WTC11 (cell line): ENCODE measurements at regions not wholly inside any gene's neighbourhood (a gene's known extent, or its start where the extent isn't known, plus 50 kb on each side); places are given as distances from the start of the nearest gene placed in this dataset.

ENCODE experiments used
- ATAC-seq: fragments of 200-7000 bp; cut with Tn5 transposase; 2 replicates; pipeline ENCODE4 v1.10.0; 2021; ENCODE audit warnings: mild to moderate bottlenecking, moderate library complexity
- CTCF ChIA-PET: fragments of 300-600 bp; sonication (Branson Sonifier 250); formaldehyde crosslinking; loops from one replicate; lab custom pipeline; 2021; ENCODE audit warnings: antibody characterized with exemption; lab: Charles Lee
- POLR2A ChIA-PET: fragments of 350-600 bp; sonication (Branson Sonifier 250); formaldehyde crosslinking; loops from one replicate; lab custom pipeline; 2021; ENCODE audit warnings: antibody characterized with exemption; lab: Charles Lee
- DNase-seq: peaks from one replicate; pipeline ENCODE4 v3.0.0; 2021; ENCODE audit warnings: low spot score
- H3K27ac Mint-ChIP-seq: 2 replicates; pipeline ENCODE4 v1.8.0; 2021; ENCODE audit warnings: mixed read lengths
- H3K27me3 Mint-ChIP-seq: 2 replicates; pipeline ENCODE4 v1.8.0; 2021; ENCODE audit warnings: low read depth, mild to moderate bottlenecking, moderate library complexity, mixed read lengths
- H3K36me3 Mint-ChIP-seq: 2 replicates; pipeline ENCODE4 v1.8.0; 2021; ENCODE audit warnings: mixed read lengths
- H3K4me1 Mint-ChIP-seq: 2 replicates; pipeline ENCODE4 v1.8.0; 2022; ENCODE audit warnings: mixed read lengths
- H3K4me3 Mint-ChIP-seq: 2 replicates; pipeline ENCODE4 v1.8.0; 2021; ENCODE audit warnings: mild to moderate bottlenecking, moderate library complexity, mixed read lengths
- H3K9me3 Mint-ChIP-seq: 2 replicates; pipeline ENCODE4 v1.8.0; 2021; ENCODE audit warnings: mixed read lengths
- AR ChIP-seq: fragments of 250-450 bp; sonication (Bioruptor Pico); IDR thresholded peaks from 2 replicates; pipeline ENCODE4 v1.9.0; 2021; ENCODE audit warnings: mild to moderate bottlenecking
- CREM ChIP-seq: sonication (generic); formaldehyde crosslinking; IDR thresholded peaks from 2 replicates; pipeline ENCODE4 v1.8.1; 2022; ENCODE audit warnings: mild to moderate bottlenecking, missing genetic modification reagents, moderate library complexity
- TF ChIP-seq, protein P1 (sequence below): sonication (generic); formaldehyde crosslinking; IDR thresholded peaks from 2 replicates; pipeline ENCODE4 v1.8.0; 2022; ENCODE audit warnings: mild to moderate bottlenecking, missing genetic modification reagents
- TF ChIP-seq, protein P2 (sequence below): sonication (generic); formaldehyde crosslinking; IDR thresholded peaks from 2 replicates; pipeline ENCODE4 v1.8.1; 2023; ENCODE audit warnings: mild to moderate bottlenecking, missing genetic modification reagents, moderate library complexity
- TF ChIP-seq, protein P3 (sequence below): fragments of 250-450 bp; sonication (Bioruptor Pico); IDR thresholded peaks from 2 replicates; pipeline ENCODE4 v1.9.0; 2021; ENCODE audit warnings: moderate library complexity, mild to moderate bottlenecking, inconsistent platforms, borderline replicate concordance

DNA sequence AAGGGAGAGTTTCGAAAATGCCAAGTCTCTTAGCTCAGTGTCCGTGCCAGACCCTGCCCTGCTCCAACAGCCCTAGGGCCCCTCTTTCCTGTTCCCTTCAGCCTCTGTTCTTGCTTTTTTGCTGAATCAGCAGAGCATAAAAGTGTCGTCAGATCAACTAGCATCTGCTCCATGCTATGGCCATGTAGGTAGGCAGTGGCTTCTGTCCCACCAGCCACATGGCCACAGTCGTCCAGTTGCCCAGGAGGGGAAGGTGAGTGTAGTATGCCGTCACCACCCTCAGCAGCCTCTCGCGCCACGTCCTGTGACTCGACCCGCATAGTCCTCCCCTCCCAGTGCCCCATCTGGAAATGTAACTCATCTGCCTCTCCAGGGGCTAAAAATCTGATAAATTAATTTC is 50.9 kb upstream of the ATP11A start (continued):
- TF ChIP-seq AR, result no peak
- TF ChIP-seq, all 79 proteins: peak for 0

DNA sequence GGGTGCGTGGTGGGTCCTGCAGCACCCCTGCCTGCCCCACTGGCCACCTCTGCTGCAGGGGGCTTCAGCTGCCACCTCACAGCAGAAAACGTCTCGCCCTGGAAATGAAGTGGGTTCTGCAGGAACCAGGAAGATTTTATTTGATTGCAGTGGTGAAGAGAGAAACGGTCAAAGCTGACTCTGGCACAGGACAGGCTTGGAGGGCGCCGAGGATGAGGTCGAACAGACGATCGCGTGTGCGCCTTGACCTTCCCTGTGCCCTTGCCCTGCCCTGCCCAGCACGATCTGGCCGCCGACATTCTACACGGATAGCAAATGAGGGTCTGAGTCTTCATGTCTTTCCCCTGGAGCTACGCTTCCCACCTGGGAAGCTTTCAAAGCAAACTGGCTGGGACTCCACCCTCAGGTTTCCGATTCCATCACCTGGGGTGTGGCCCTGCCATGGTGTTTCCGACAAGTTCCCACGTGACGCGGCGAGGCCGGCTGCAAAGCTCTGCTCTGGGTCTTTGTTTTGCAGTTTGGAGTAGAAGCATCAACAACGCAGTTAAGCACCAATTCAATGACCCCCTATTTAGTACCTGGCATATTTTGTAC is 50.3 kb upstream of the TUBGCP3 start:
- Mint-ChIP-seq H3K9me3 (no peaks in the 10 kb centered on the region), H3K27me3 (peaks cover 33% of the 10 kb centered on the region), H3K4me1 (peaks cover 30% of the 10 kb centered on the region), H3K36me3 (no peaks in the 10 kb centered on the region), H3K4me3 (no peak overlapping the region), H3K27ac (no peak overlapping the region; the same call in 1 of the 2 replicates)
- no peak for ATAC-seq
- POLR2A ChIA-PET, result no interaction called here
- no peak for DNase-seq
- CTCF ChIA-PET, result interaction anchor here (0.7 to 3.4 kb wide), 9 partner anchors 9 to 391 kb away, joined by 3 to 11 read pairs (median 4); no protein-coding TSS in a partner anchor
- TF ChIP-seq, protein P1, sequence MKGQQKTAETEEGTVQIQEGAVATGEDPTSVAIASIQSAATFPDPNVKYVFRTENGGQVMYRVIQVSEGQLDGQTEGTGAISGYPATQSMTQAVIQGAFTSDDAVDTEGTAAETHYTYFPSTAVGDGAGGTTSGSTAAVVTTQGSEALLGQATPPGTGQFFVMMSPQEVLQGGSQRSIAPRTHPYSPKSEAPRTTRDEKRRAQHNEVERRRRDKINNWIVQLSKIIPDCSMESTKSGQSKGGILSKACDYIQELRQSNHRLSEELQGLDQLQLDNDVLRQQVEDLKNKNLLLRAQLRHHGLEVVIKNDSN (CRISPR knock-in tag), result peak; percentile 45; the same call in 1 of the 2 replicates
- TF ChIP-seq, protein P2, sequence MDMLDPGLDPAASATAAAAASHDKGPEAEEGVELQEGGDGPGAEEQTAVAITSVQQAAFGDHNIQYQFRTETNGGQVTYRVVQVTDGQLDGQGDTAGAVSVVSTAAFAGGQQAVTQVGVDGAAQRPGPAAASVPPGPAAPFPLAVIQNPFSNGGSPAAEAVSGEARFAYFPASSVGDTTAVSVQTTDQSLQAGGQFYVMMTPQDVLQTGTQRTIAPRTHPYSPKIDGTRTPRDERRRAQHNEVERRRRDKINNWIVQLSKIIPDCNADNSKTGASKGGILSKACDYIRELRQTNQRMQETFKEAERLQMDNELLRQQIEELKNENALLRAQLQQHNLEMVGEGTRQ, result peak; percentile 49; the same call in 1 of the 2 replicates
- no peak for TF ChIP-seq CREM (CRISPR knock-in tag)
- TF ChIP-seq, protein P3, sequence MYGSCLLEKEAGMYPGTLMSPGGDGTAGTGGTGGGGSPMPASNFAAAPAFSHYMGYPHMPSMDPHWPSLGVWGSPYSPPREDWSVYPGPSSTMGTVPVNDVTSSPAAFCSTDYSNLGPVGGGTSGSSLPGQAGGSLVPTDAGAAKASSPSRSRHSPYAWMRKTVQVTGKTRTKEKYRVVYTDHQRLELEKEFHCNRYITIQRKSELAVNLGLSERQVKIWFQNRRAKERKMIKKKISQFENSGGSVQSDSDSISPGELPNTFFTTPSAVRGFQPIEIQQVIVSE (CRISPR knock-in tag), result no peak
